Uterus (tissue), 2 donors: ENCODE measurements at regions not wholly inside any gene's neighbourhood (a gene's known extent, or its start where the extent isn't known, plus 50 kb on each side); places are given as distances from the start of the nearest gene placed in this dataset.

Experiments used
- POLR2A ChIP-seq, 2 donors: fragments of 450-650 bp; IDR thresholded peaks; one replicate each; pipeline ENCODE4 v1.6.1; 2016; ENCODE audit warnings: antibody characterized with exemption in 2 of 2, mild to moderate bottlenecking in 1 of 2, moderate library complexity in 1 of 2
- TF ChIP-seq, protein P1 (sequence below), 4 experiments: fragments of 200-600 bp in 2 of 4; fragments of 450-650 bp in 2 of 4; sonication (generic) in 2 of 4; IDR thresholded peaks; one replicate each; pipeline ENCODE4 v1.5.1; 2016 to 2019; ENCODE audit warnings: antibody characterized with exemption in 4 of 4, mild to moderate bottlenecking in 2 of 4, moderate library complexity in 1 of 4

DNA sequence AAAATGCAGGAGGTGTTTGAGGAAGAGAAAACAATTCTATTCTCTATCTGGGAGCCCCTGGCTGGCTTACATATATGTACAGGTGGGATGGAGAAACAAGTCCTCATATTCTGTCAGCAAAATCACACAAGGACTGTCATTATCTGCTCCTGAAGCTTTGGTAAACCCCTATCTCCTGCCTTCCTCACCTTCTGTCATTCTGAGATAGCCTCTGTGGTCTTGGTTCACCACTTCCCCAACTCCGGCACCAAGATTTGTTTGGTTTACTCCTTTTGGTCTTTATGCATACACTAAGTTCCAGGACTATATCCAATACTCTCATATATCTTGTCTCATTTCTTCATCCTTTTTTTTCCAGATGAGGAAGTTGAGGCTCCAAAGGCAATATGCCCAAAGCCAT, 551.1 kb downstream of the PLPP3 start:
- TF ChIP-seq, protein P1, sequence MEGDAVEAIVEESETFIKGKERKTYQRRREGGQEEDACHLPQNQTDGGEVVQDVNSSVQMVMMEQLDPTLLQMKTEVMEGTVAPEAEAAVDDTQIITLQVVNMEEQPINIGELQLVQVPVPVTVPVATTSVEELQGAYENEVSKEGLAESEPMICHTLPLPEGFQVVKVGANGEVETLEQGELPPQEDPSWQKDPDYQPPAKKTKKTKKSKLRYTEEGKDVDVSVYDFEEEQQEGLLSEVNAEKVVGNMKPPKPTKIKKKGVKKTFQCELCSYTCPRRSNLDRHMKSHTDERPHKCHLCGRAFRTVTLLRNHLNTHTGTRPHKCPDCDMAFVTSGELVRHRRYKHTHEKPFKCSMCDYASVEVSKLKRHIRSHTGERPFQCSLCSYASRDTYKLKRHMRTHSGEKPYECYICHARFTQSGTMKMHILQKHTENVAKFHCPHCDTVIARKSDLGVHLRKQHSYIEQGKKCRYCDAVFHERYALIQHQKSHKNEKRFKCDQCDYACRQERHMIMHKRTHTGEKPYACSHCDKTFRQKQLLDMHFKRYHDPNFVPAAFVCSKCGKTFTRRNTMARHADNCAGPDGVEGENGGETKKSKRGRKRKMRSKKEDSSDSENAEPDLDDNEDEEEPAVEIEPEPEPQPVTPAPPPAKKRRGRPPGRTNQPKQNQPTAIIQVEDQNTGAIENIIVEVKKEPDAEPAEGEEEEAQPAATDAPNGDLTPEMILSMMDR (IDR thresholded peaks at IDR 0.05): no peak
- TF ChIP-seq POLR2A (IDR thresholded peaks at IDR 0.05): no peak
